Motor neuron (in vitro differentiated cells): ENCODE measurements at regions not wholly inside any gene's neighbourhood (a gene's known extent, or its start where the extent isn't known, plus 50 kb on each side); places are given as distances from the start of the nearest gene placed in this dataset.

Source experiments
- ATAC-seq, 8 experiments: fragments of 200-7000 bp; cut with Tn5 transposase; replicated peaks in 6 of 8; 2 replicates each; pipeline ENCODE4 v1.8.0; 2021; ENCODE audit warnings: mild to moderate bottlenecking in 8 of 8, moderate library complexity in 8 of 8
- H3K27ac ChIP-seq, 2 donors: fragments of 250-450 bp; sonication (Bioruptor Pico); 2 replicates each; pipeline ENCODE4 v1.9.0; 2021; ENCODE audit warnings: antibody characterized with exemption in 2 of 2, mild to moderate bottlenecking in 2 of 2, moderate library complexity in 1 of 2
- H3K4me1 ChIP-seq, 2 donors: fragments of 250-450 bp; sonication (Bioruptor Pico); replicated peaks in 1 of 2; 2 replicates each; pipeline ENCODE4 v1.6.1; 2021; ENCODE audit warnings: antibody characterized with exemption in 2 of 2, mild to moderate bottlenecking in 2 of 2, moderate library complexity in 1 of 2
- H3K4me3 ChIP-seq, 5 donors: fragments of 250-450 bp; sonication (Bioruptor Pico); 2 replicates each; pipeline ENCODE4 v1.9.0; 2021; ENCODE audit warnings: antibody characterized with exemption in 5 of 5, mild to moderate bottlenecking in 5 of 5, moderate library complexity in 4 of 5
- WGBS, 10 experiments: fragments of 450-650 bp; shearing (Covaris generic); methylation state at CpG; one replicate each; pipeline ENCODE4 v1.0.0; 2022; 5-methylcytosine and 5-hydroxymethylcytosine counted together
- in situ Hi-C, 9 experiments: fragments of 400-800 bp; cut with MboI; loops; one replicate each; pipeline ENCODE4 v1.15.0; 2021; ENCODE audit warnings: low sequenced_read_pairs in 9 of 9, low pct_unique_long_range_greater_than_20kb in 2 of 9; ENCODE audit not compliant: unreplicated experiment in 9 of 9

GRCh38 chr5:155595791-155596190 is 582.2 kb downstream of the KIF4B start:
- H3K4me1 ChIP-seq, result peaks cover 0 to 4% of the 10 kb centered on the region in 2 donors
- no peak overlapping the region for H3K27ac ChIP-seq
- no peak overlapping the region for H3K4me3 ChIP-seq
- in situ Hi-C loops, result no loop called here
- WGBS, 10 experiments, result 0 to 94% (median 48%) methylated on average over 1 to 2 of the region's 2 CpGs; no CpG with 5 or more reads in 4 of the 10 experiments
- no peak for ATAC-seq

GRCh38 chr5:155598552-155598951 is 585.0 kb downstream of the KIF4B start:
- Histone ChIP-seq H3K4me3 (no peak overlapping the region), H3K4me1 (peaks cover 0 to 4% of the 10 kb centered on the region in 2 donors), H3K27ac (no peak overlapping the region)
- peak in 5 of 8 experiments; percentile 47 to 91 (median 58) for ATAC-seq
- 0 to 100% (median 61%) methylated on average over 1 to 4 of the region's 4 CpGs; no CpG with 5 or more reads in 2 of the 10 experiments for WGBS, 10 experiments
- in situ Hi-C loops, result no loop called here

- peak in 5 of 8 experiments; percentile 36 to 74 (median 45) for ATAC-seq
These were observed 592.4 kb downstream of the KIF4B start for GRCh38 chr5:155605920-155606319.

GRCh38 chr5:155616779-155617392 is 603.3 kb downstream of the KIF4B start:
- peaks cover 2 to 15% of the 10 kb centered on the region in 2 donors for H3K4me1 ChIP-seq
- H3K27ac ChIP-seq, result no peak overlapping the region
- 12 to 100% (median 65%) methylated on average over 2 to 4 of the region's 4 CpGs for WGBS, 10 experiments
- ATAC-seq, result peak in 3 of 8 experiments; percentile 47 to 68 (median 58)
- in situ Hi-C loops, result no loop called here
- no peak overlapping the region for H3K4me3 ChIP-seq

More at GRCh38 chr5:155605920-155606319, 592.4 kb downstream of the KIF4B start:
- Histone ChIP-seq H3K27ac (no peak overlapping the region), H3K4me1 (peaks cover 3 to 13% of the 10 kb centered on the region in 2 donors), H3K4me3 (no peak overlapping the region)
- WGBS, 10 experiments, result 40 to 88% (median 77%) methylated on average over 1 of the region's 1 CpG; no CpG with 5 or more reads in 6 of the 10 experiments
- in situ Hi-C loops, result no loop called here

GRCh38 chr5:155619688-155620087 is 606.1 kb downstream of the KIF4B start:
- WGBS, 10 experiments, result 22 to 86% (median 50%) methylated on average over 1 to 4 of the region's 5 CpGs; no CpG with 5 or more reads in 1 of the 10 experiments
- Histone ChIP-seq H3K27ac (no peak overlapping the region), H3K4me1 (peaks cover 2 to 18% of the 10 kb centered on the region in 2 donors), H3K4me3 (no peak overlapping the region)
- in situ Hi-C loops, result no loop called here
- ATAC-seq, result peak in 5 of 8 experiments; percentile 75 to 84 (median 81)

GRCh38 chr5:155620821-155621410 is 607.4 kb downstream of the KIF4B start:
- H3K4me3 ChIP-seq, result no peak overlapping the region
- H3K27ac ChIP-seq, result no peak overlapping the region
- peak in 5 of 8 experiments; percentile 57 to 84 (median 64) for ATAC-seq
- in situ Hi-C loops, result no loop called here
- peaks cover 2 to 24% of the 10 kb centered on the region in 2 donors for H3K4me1 ChIP-seq
- WGBS, 10 experiments, result 0 to 80% (median 47%) methylated on average over 1 to 5 of the region's 7 CpGs; no CpG with 5 or more reads in 2 of the 10 experiments

- Histone ChIP-seq H3K4me1 (peaks cover 2 to 28% of the 10 kb centered on the region in 2 donors), H3K27ac (no peak overlapping the region), H3K4me3 (no peak overlapping the region)
- ATAC-seq, result no peak
- 0 to 60% (median 55%) methylated on average over 1 to 5 of the region's 5 CpGs for WGBS, 10 experiments
- in situ Hi-C loops, result no loop called here
These were observed 611.2 kb downstream of the KIF4B start for GRCh38 chr5:155624597-155625241.

- no peak for ATAC-seq
- H3K4me1 ChIP-seq, result peaks cover 2 to 25% of the 10 kb centered on the region in 2 donors
- no peak overlapping the region for H3K4me3 ChIP-seq
- no peak overlapping the region for H3K27ac ChIP-seq
- in situ Hi-C loops, result no loop called here
- 0 to 82% (median 61%) methylated on average over 2 to 3 of the region's 3 CpGs; no CpG with 5 or more reads in 2 of the 10 experiments for WGBS, 10 experiments
These were observed 611.8 kb downstream of the KIF4B start for GRCh38 chr5:155625315-155625714.

GRCh38 chr5:155625897-155626543 is 612.5 kb downstream of the KIF4B start:
- Histone ChIP-seq H3K4me1 (peaks cover 2 to 20% of the 10 kb centered on the region in 2 donors), H3K4me3 (no peak overlapping the region), H3K27ac (no peak overlapping the region)
- in situ Hi-C loops, result no loop called here
- ATAC-seq, result no peak
- WGBS, 10 experiments, result 43 to 100% (median 93%) methylated on average over 1 to 3 of the region's 3 CpGs; no CpG with 5 or more reads in 4 of the 10 experiments

- peak in 3 of 8 experiments; percentile 47 to 62 (median 61) for ATAC-seq
- in situ Hi-C loops, result no loop called here
- 30 to 72% (median 47%) methylated on average over 1 to 6 of the region's 6 CpGs for WGBS, 10 experiments
- no peak overlapping the region for H3K27ac ChIP-seq
- H3K4me3 ChIP-seq, result no peak overlapping the region
- H3K4me1 ChIP-seq, result peaks cover 0 to 16% of the 10 kb centered on the region in 2 donors
These were observed 613.0 kb downstream of the KIF4B start for GRCh38 chr5:155626592-155626991.

- peaks cover 0 to 16% of the 10 kb centered on the region in 2 donors for H3K4me1 ChIP-seq
- in situ Hi-C loops, result no loop called here
These were observed 614.8 kb downstream of the KIF4B start for GRCh38 chr5:155628346-155628745.

GRCh38 chr5:155629597-155629996 is 616.0 kb downstream of the KIF4B start:
- in situ Hi-C loops, result no loop called here
- 44 to 100% (median 90%) methylated on average over 1 of the region's 1 CpG; no CpG with 5 or more reads in 3 of the 10 experiments for WGBS, 10 experiments
- peaks cover 0 to 13% of the 10 kb centered on the region in 2 donors for H3K4me1 ChIP-seq
- no peak for ATAC-seq
- no peak overlapping the region for H3K4me3 ChIP-seq
- H3K27ac ChIP-seq, result no peak overlapping the region

More at GRCh38 chr5:155628346-155628745, 614.8 kb downstream of the KIF4B start:
- no peak overlapping the region for H3K27ac ChIP-seq
- WGBS, 10 experiments, result 40 to 100% (median 85%) methylated on average over 1 to 6 of the region's 7 CpGs; no CpG with 5 or more reads in 3 of the 10 experiments
- ATAC-seq, result no peak
- no peak overlapping the region for H3K4me3 ChIP-seq
